Caco-2 (cell line): ENCODE measurements at regions not wholly inside any gene's neighbourhood (a gene's known extent, or its start where the extent isn't known, plus 50 kb on each side); places are given as distances from the start of the nearest gene placed in this dataset.

ENCODE experiments used
- BruUV-seq: library from RNA; stranded (reverse); fragments of 400-500 nt; replicated peaks from 2 replicates; lab custom pipeline; 2021; lab: Mats Ljungman, UMichigan
- CTCF ChIA-PET: fragments of 300-600 bp; sonication (Branson Sonifier 250); formaldehyde crosslinking; loops from one replicate; lab custom pipeline; 2022; ENCODE audit warnings: antibody characterized with exemption; lab: Charles Lee
- POLR2A ChIA-PET: fragments of 300-600 bp; sonication (Branson Sonifier 250); formaldehyde crosslinking; loops from one replicate; lab custom pipeline; 2022; ENCODE audit warnings: antibody characterized with exemption; lab: Charles Lee
- DNase-seq, 2 experiments: peaks; one replicate each; pipeline versions ENCODE4 v3.0.0 to v3.0.0-alpha.2; 2020 to 2022
- H3K27me3 ChIP-seq: replicated peaks from 2 replicates; pipeline ENCODE4 v1.6.0; 2011; ENCODE audit warnings: low read length; ENCODE audit not compliant: control insufficient read depth, insufficient read depth
- H3K36me3 ChIP-seq: 2 replicates; pipeline ENCODE4 v1.5.1; 2011; ENCODE audit warnings: low read length; ENCODE audit not compliant: control insufficient read depth, insufficient read depth
- H3K4me1 ChIP-seq: fragments of 250-450 bp; sonication (Bioruptor Pico); 2 replicates; pipeline ENCODE4 v1.5.1; 2020; ENCODE audit warnings: mild to moderate bottlenecking
- H3K4me3 ChIP-seq: 2 replicates; pipeline ENCODE4 v1.5.1; 2011; ENCODE audit warnings: low read depth, mild to moderate bottlenecking, control low read depth, low read length
- H3K9me3 ChIP-seq: fragments of 250-450 bp; sonication (Bioruptor Pico); 2 replicates; pipeline ENCODE4 v1.5.1; 2020; ENCODE audit warnings: mild to moderate bottlenecking, moderate library complexity
- H3K27ac Mint-ChIP-seq: one replicate; pipeline ENCODE4 v1.8.0; 2022; ENCODE audit warnings: mixed read lengths; ENCODE audit not compliant: unreplicated experiment
- H3K27me3 Mint-ChIP-seq: one replicate; pipeline ENCODE4 v1.8.0; 2022; ENCODE audit warnings: mixed read lengths; ENCODE audit not compliant: insufficient read depth, unreplicated experiment
- H3K36me3 Mint-ChIP-seq: one replicate; pipeline ENCODE4 v1.8.0; 2022; ENCODE audit warnings: mild to moderate bottlenecking, mixed read lengths; ENCODE audit not compliant: insufficient read depth, unreplicated experiment
- H3K4me1 Mint-ChIP-seq: one replicate; pipeline ENCODE4 v1.8.0; 2022; ENCODE audit warnings: low read depth, mixed read lengths; ENCODE audit not compliant: unreplicated experiment
- H3K4me3 Mint-ChIP-seq: one replicate; pipeline ENCODE4 v1.8.0; 2022; ENCODE audit warnings: mild to moderate bottlenecking, moderate library complexity, mixed read lengths; ENCODE audit not compliant: unreplicated experiment
- H3K9me3 Mint-ChIP-seq: one replicate; pipeline ENCODE4 v1.8.0; 2022; ENCODE audit warnings: mixed read lengths; ENCODE audit not compliant: unreplicated experiment
- CTCF ChIP-seq, 2 experiments: fragments of 200-600 bp in 1 of 2; IDR thresholded peaks; 1 replicate in 1 of 2; 2 replicates in 1 of 2; pipeline versions ENCODE4 v1.5.1 to v1.8.0; 2011 to 2022; ENCODE audit warnings: antibody characterized with exemption in 1 of 2, control low read depth in 1 of 2, inconsistent platforms in 1 of 2, low read depth in 1 of 2, low read length in 1 of 2, mild to moderate bottlenecking in 1 of 2, moderate library complexity in 1 of 2; ENCODE audit not compliant: insufficient read depth in 1 of 2, severe bottlenecking in 1 of 2, unreplicated experiment in 1 of 2
- intact Hi-C: fragments of 100-400 bp; cut with micrococcal nuclease; formaldehyde crosslinking; loops from one replicate; pipeline ENCODE4 v1.10.0; 2022; ENCODE audit not compliant: unreplicated experiment

GRCh38 chr3:168834558-168834957, 738.8 kb upstream of the GOLIM4 start:
- ChIA-PET POLR2A (no interaction called here), CTCF (no interaction called here)
- H3K4me3 ChIP-seq = no peak overlapping the region
- H3K27me3 ChIP-seq = no peaks in the 10 kb centered on the region
- Mint-ChIP-seq H3K27ac (no peak overlapping the region), H3K4me3 (no peak overlapping the region), H3K4me1 (no peaks in the 10 kb centered on the region), H3K36me3 (no peaks in the 10 kb centered on the region), H3K9me3 (no peaks in the 10 kb centered on the region), H3K27me3 (peaks cover 2% of the 10 kb centered on the region)
- BruUV-seq = no TSS peak
- DNase-seq = no peak
- no peaks in the 10 kb centered on the region for H3K4me1 ChIP-seq
- no peaks in the 10 kb centered on the region for H3K9me3 ChIP-seq
- H3K36me3 ChIP-seq = no peaks in the 10 kb centered on the region
- intact Hi-C loops = no loop called here
- no peak for TF ChIP-seq CTCF (IDR thresholded peaks at IDR 0.05; ENCODE audit: insufficient read depth in 1 of 2, low read depth in 1 of 2, low read length in 1 of 2, severe bottlenecking in 1 of 2, unreplicated experiment in 1 of 2)

GRCh38 chr3:168828943-168829342, 733.2 kb upstream of the GOLIM4 start:
- Mint-ChIP-seq H3K36me3 (no peaks in the 10 kb centered on the region), H3K9me3 (no peaks in the 10 kb centered on the region), H3K27me3 (no peaks in the 10 kb centered on the region)

GRCh38 chr3:168828536-168828935, 732.8 kb upstream of the GOLIM4 start:
- no peak for TF ChIP-seq CTCF (IDR thresholded peaks at IDR 0.05; ENCODE audit: insufficient read depth in 1 of 2, low read depth in 1 of 2, low read length in 1 of 2, severe bottlenecking in 1 of 2, unreplicated experiment in 1 of 2)
- Histone ChIP-seq H3K9me3 (no peaks in the 10 kb centered on the region), H3K4me1 (no peaks in the 10 kb centered on the region), H3K27me3 (no peaks in the 10 kb centered on the region), H3K36me3 (no peaks in the 10 kb centered on the region), H3K4me3 (no peak overlapping the region)
- Mint-ChIP-seq H3K36me3 (no peaks in the 10 kb centered on the region), H3K4me3 (no peak overlapping the region), H3K9me3 (no peaks in the 10 kb centered on the region), H3K4me1 (no peaks in the 10 kb centered on the region), H3K27ac (no peak overlapping the region), H3K27me3 (no peaks in the 10 kb centered on the region)
- ChIA-PET POLR2A (no interaction called here), CTCF (no interaction called here)
- intact Hi-C loops = no loop called here
- DNase-seq = no peak
- BruUV-seq = no TSS peak

More at GRCh38 chr3:168828943-168829342, 733.2 kb upstream of the GOLIM4 start:
- Histone ChIP-seq H3K27me3 (no peaks in the 10 kb centered on the region), H3K9me3 (no peaks in the 10 kb centered on the region), H3K4me3 (no peak overlapping the region), H3K36me3 (no peaks in the 10 kb centered on the region), H3K4me1 (no peaks in the 10 kb centered on the region)
- intact Hi-C loops = no loop called here
- no peaks in the 10 kb centered on the region for H3K4me1 Mint-ChIP-seq
- no peak overlapping the region for H3K4me3 Mint-ChIP-seq
- BruUV-seq = no TSS peak
- DNase-seq = no peak
- ChIA-PET POLR2A (no interaction called here), CTCF (no interaction called here)
- H3K27ac Mint-ChIP-seq = no peak overlapping the region
- no peak for TF ChIP-seq CTCF (IDR thresholded peaks at IDR 0.05; ENCODE audit: insufficient read depth in 1 of 2, low read depth in 1 of 2, low read length in 1 of 2, severe bottlenecking in 1 of 2, unreplicated experiment in 1 of 2)
